A549 (cell line): ENCODE measurements at regions not wholly inside any gene's neighbourhood (a gene's known extent, or its start where the extent isn't known, plus 50 kb on each side); places are given as distances from the start of the nearest gene placed in this dataset.

Experiments used
- ATAC-seq, 2 experiments: fragments of 200-7000 bp in 1 of 2; fragments of >200 bp in 1 of 2; cut with Nextera tagmentation in 1 of 2; cut with Tn5 transposase in 1 of 2; 3 replicates each; pipeline versions ENCODE4 v1.8.0 to v1.9.1; 2018 to 2020; ENCODE audit warnings: mild to moderate bottlenecking in 1 of 2, moderate library complexity in 1 of 2
- CTCF ChIA-PET: fragments of 300-600 bp; sonication (Branson Sonifier 250); formaldehyde crosslinking; extraction: SDS; loops from one replicate; lab custom pipeline; 2021; ENCODE audit warnings: antibody characterized with exemption, inconsistent platforms; lab: Yijun Ruan, JAX
- POLR2A ChIA-PET: fragments of 350-600 bp; formaldehyde crosslinking; extraction: SDS; loops from one replicate; lab custom pipeline; 2021; ENCODE audit warnings: antibody characterized with exemption, inconsistent platforms; lab: Yijun Ruan, JAX
- DNase-seq, 2 experiments: peaks; one replicate each; pipeline versions ENCODE4 v3.0.0 to v3.0.0-alpha.2; 2011 to 2016; ENCODE audit warnings: low read depth in 1 of 2, low spot score in 1 of 2
- FAIRE-seq: peaks from 2 replicates; lab custom pipeline; 2011; peaks lifted over from hg19 to GRCh38; lab: Jason Lieb, UNC
- H3K27ac ChIP-seq, 2 experiments: fragments of >200 bp; sonication (Bioruptor Twin); formaldehyde crosslinking; 3 replicates each; pipeline ENCODE4 v1.5.1; 2016 to 2017
- H3K4me1 ChIP-seq: fragments of >200 bp; sonication (Bioruptor Twin); formaldehyde crosslinking; 3 replicates; pipeline ENCODE4 v1.6.1; 2016
- H3K4me2 ChIP-seq: fragments of >200 bp; sonication (Bioruptor Twin); formaldehyde crosslinking; 3 replicates; pipeline ENCODE4 v1.6.1; 2016
- H3K4me3 ChIP-seq: fragments of >200 bp; sonication (Bioruptor Twin); formaldehyde crosslinking; 3 replicates; pipeline ENCODE4 v1.5.1; 2016
- H3K9me3 ChIP-seq: fragments of >200 bp; sonication (Bioruptor Twin); formaldehyde crosslinking; 3 replicates; pipeline ENCODE4 v1.6.1; 2016
- BCL3 ChIP-seq: fragments of >200 bp; sonication (Bioruptor Twin); formaldehyde crosslinking; IDR thresholded peaks from 3 replicates; pipeline ENCODE4 v1.6.1; 2016
- CBX2 ChIP-seq: fragments of 200-600 bp; sonication (generic); IDR thresholded peaks from 2 replicates; pipeline ENCODE4 v1.6.1; 2016; ENCODE audit warnings: low read depth, mild to moderate bottlenecking, borderline replicate concordance
- CHD2 ChIP-seq: fragments of 150-350 bp; IDR thresholded peaks from 2 replicates; pipeline ENCODE4 v1.6.1; 2014; ENCODE audit warnings: low read length; ENCODE audit not compliant: partially characterized antibody
- EHMT2 ChIP-seq: fragments of 200-600 bp; sonication (generic); IDR thresholded peaks from 2 replicates; pipeline ENCODE4 v1.6.1; 2016; ENCODE audit warnings: antibody characterized with exemption, low read depth, mild to moderate bottlenecking, moderate library complexity
- EP300 ChIP-seq, 2 experiments: fragments of >200 bp; sonication (Bioruptor Twin); formaldehyde crosslinking; IDR thresholded peaks; 2 replicates in 1 of 2; 3 replicates in 1 of 2; pipeline ENCODE4 v1.6.1; 2016 to 2017
- ESRRA ChIP-seq: fragments of 150-350 bp; IDR thresholded peaks from 2 replicates; pipeline ENCODE4 v1.6.1; 2014; ENCODE audit warnings: mild to moderate bottlenecking, low read length, borderline replicate concordance
- FOSB ChIP-seq: fragments of 250-450 bp; sonication (Bioruptor Pico); IDR thresholded peaks from 2 replicates; pipeline ENCODE4 v1.5.0; 2020; ENCODE audit warnings: mild to moderate bottlenecking, moderate library complexity
- FOXS1 ChIP-seq: fragments of 250-450 bp; sonication (Bioruptor Pico); IDR thresholded peaks from 2 replicates; pipeline ENCODE4 v1.5.0; 2020; ENCODE audit warnings: mild to moderate bottlenecking, moderate library complexity
- GATA3 ChIP-seq: IDR thresholded peaks from 2 replicates; pipeline ENCODE4 v1.6.1; 2012; ENCODE audit warnings: borderline replicate concordance
- HDAC2 ChIP-seq: fragments of 200-600 bp; sonication (generic); IDR thresholded peaks from 2 replicates; pipeline ENCODE4 v1.6.1; 2016
- HES2 ChIP-seq: fragments of >200 bp; sonication (Bioruptor Twin); formaldehyde crosslinking; IDR thresholded peaks from 2 replicates; pipeline ENCODE4 v1.6.1; 2016
- HEYL ChIP-seq: fragments of 250-450 bp; sonication (Bioruptor Pico); IDR thresholded peaks from 2 replicates; pipeline ENCODE4 v1.8.0; 2021; ENCODE audit warnings: mild to moderate bottlenecking, moderate library complexity
- HMGXB4 ChIP-seq: fragments of 250-450 bp; sonication (Bioruptor Pico); IDR thresholded peaks from 2 replicates; pipeline ENCODE4 v1.5.0; 2021; ENCODE audit warnings: mild to moderate bottlenecking, moderate library complexity, borderline replicate concordance
- HOXA7 ChIP-seq: fragments of 250-450 bp; sonication (Bioruptor Pico); IDR thresholded peaks from 2 replicates; pipeline ENCODE4 v1.5.0; 2020; ENCODE audit warnings: mild to moderate bottlenecking, moderate library complexity
- HOXB5 ChIP-seq: fragments of 250-450 bp; sonication (Bioruptor Pico); IDR thresholded peaks from 2 replicates; pipeline ENCODE4 v1.5.0; 2020; ENCODE audit warnings: mild to moderate bottlenecking, moderate library complexity
- JUNB ChIP-seq: fragments of >200 bp; sonication (Bioruptor Twin); formaldehyde crosslinking; IDR thresholded peaks from 2 replicates; pipeline ENCODE4 v1.6.1; 2016
- KDM5A ChIP-seq: fragments of 200-600 bp; sonication (generic); IDR thresholded peaks from 2 replicates; pipeline ENCODE4 v1.6.1; 2016; ENCODE audit warnings: antibody characterized with exemption, mild to moderate bottlenecking
- MAFK ChIP-seq: fragments of 450-650 bp; IDR thresholded peaks from 2 replicates; pipeline ENCODE4 v1.6.1; 2014; ENCODE audit not compliant: partially characterized antibody
- MAX ChIP-seq: IDR thresholded peaks from 2 replicates; pipeline ENCODE4 v1.6.1; 2012
- NFE2L2 ChIP-seq: fragments of 150-350 bp; conservative IDR thresholded peaks from 2 replicates; pipeline ENCODE4 v1.6.1; 2014; ENCODE audit warnings: low read length
- NR3C1 ChIP-seq: fragments of >200 bp; sonication (Bioruptor Twin); formaldehyde crosslinking; IDR thresholded peaks from 3 replicates; pipeline ENCODE4 v1.6.1; 2017
- PHF8 ChIP-seq: fragments of 200-600 bp; sonication (generic); IDR thresholded peaks from 2 replicates; pipeline ENCODE4 v1.6.1; 2016; ENCODE audit warnings: low read depth, mild to moderate bottlenecking, antibody characterized with exemption, moderate library complexity, borderline replicate concordance
- RFX5 ChIP-seq: fragments of 450-650 bp; IDR thresholded peaks from 2 replicates; pipeline ENCODE4 v1.7.1; 2014; ENCODE audit warnings: antibody characterized with exemption, mild to moderate bottlenecking, moderate library complexity
- TP53 ChIP-seq: fragments of 250-450 bp; sonication (Bioruptor Pico); IDR thresholded peaks from 2 replicates; pipeline ENCODE4 v1.5.0; 2021; ENCODE audit warnings: mild to moderate bottlenecking, moderate library complexity
- USF2 ChIP-seq: fragments of 450-650 bp; IDR thresholded peaks from 2 replicates; pipeline ENCODE4 v1.6.1; 2014; ENCODE audit warnings: antibody characterized with exemption
- ZFP36 ChIP-seq: fragments of 450-650 bp; IDR thresholded peaks from 2 replicates; pipeline ENCODE4 v1.6.1; 2014; ENCODE audit warnings: borderline replicate concordance; ENCODE audit not compliant: partially characterized antibody
- ZNF302 ChIP-seq: fragments of 250-450 bp; sonication (Bioruptor Pico); IDR thresholded peaks from 2 replicates; pipeline ENCODE4 v1.9.0; 2021; ENCODE audit warnings: inconsistent platforms, mild to moderate bottlenecking, moderate library complexity
- ZSCAN20 ChIP-seq: fragments of 250-450 bp; sonication (Bioruptor Pico); IDR thresholded peaks from 2 replicates; pipeline ENCODE4 v1.8.0; 2022; ENCODE audit warnings: mild to moderate bottlenecking, moderate library complexity
- WGBS: methylation state at CpG from one replicate; pipeline ENCODE4 v1.1.6; 2017; ENCODE audit errors: missing lambda C conversion rate; 5-methylcytosine and 5-hydroxymethylcytosine counted together

GRCh38 chr2:236733156-236733555 is 163.5 kb downstream of the ACKR3 start:
- H3K4me1 ChIP-seq = peaks cover 15% of the 10 kb centered on the region
- H3K27ac ChIP-seq = peak overlapping the region in 1 of 2 experiments; percentile 79; a peak in 2 of 6 replicates
- WGBS = 89% methylated on average over 3 of the region's 3 CpGs
- FAIRE-seq = no peak
- DNase-seq = no peak
- POLR2A ChIA-PET = no interaction called here
- no peak for ATAC-seq
- no peak overlapping the region for H3K4me3 ChIP-seq
- CTCF ChIA-PET = no interaction called here
- no peak overlapping the region for H3K4me2 ChIP-seq
- no peak for TF ChIP-seq HDAC2
- TF ChIP-seq JUNB = no peak
- TF ChIP-seq USF2 = no peak
- TF ChIP-seq PHF8 = no peak
- no peak for TF ChIP-seq NFE2L2
- TF ChIP-seq KDM5A = no peak
- TF ChIP-seq ZNF302 = no peak
- no peak for TF ChIP-seq CBX2
- TF ChIP-seq BCL3 = no peak
- TF ChIP-seq HMGXB4 = no peak
- no peak for TF ChIP-seq ESRRA
- no peak for TF ChIP-seq GATA3
- no peak for TF ChIP-seq EHMT2
- TF ChIP-seq EP300 (IDR thresholded peaks at IDR 0.05) = no peak
- TF ChIP-seq HOXA7 (CRISPR knock-in tag) = no peak
- TF ChIP-seq MAFK = no peak
- no peak for TF ChIP-seq TP53 (CRISPR knock-in tag)
- H3K9me3 ChIP-seq = no peaks in the 10 kb centered on the region

- CTCF ChIA-PET = no interaction called here
- H3K9me3 ChIP-seq = no peaks in the 10 kb centered on the region
Observed at GRCh38 chr2:236735825-236736238, 166.2 kb downstream of the ACKR3 start.

More at GRCh38 chr2:236735825-236736238, 166.2 kb downstream of the ACKR3 start:
- FAIRE-seq (no peak), DNase-seq (no peak), ATAC-seq (no peak)
- POLR2A ChIA-PET = no interaction called here
- WGBS = 61% methylated on average over 6 of the region's 6 CpGs
- Histone ChIP-seq H3K4me1 (peaks cover 15% of the 10 kb centered on the region), H3K4me3 (no peak overlapping the region), H3K27ac (0 out of 6 replicates have a peak overlapping the region, but pooled peaks of 1 of the 2 experiments have one; percentile 4), H3K4me2 (no peak overlapping the region)
- no peak for TF ChIP-seq ZFP36
- TF ChIP-seq FOXS1 (CRISPR knock-in tag) = no peak
- TF ChIP-seq RFX5 = no peak
- no peak for TF ChIP-seq HOXA7 (CRISPR knock-in tag)
- no peak for TF ChIP-seq HEYL
- no peak for TF ChIP-seq BCL3
- TF ChIP-seq ZNF302 = no peak
- TF ChIP-seq CHD2 = no peak
- TF ChIP-seq FOSB (CRISPR knock-in tag) = no peak
- TF ChIP-seq ZSCAN20 = no peak
- TF ChIP-seq KDM5A = no peak
- no peak for TF ChIP-seq EHMT2
- TF ChIP-seq MAX = no peak
- TF ChIP-seq NR3C1 = no peak
- TF ChIP-seq HES2 = no peak
- TF ChIP-seq HOXB5 (CRISPR knock-in tag) = no peak
- TF ChIP-seq HMGXB4 = no peak
